ENCODE measurements at regions not wholly inside any gene's neighbourhood (a gene's known extent, or its start where the extent isn't known, plus 50 kb on each side); places are given as distances from the start of the nearest gene placed in this dataset.

DNA sequence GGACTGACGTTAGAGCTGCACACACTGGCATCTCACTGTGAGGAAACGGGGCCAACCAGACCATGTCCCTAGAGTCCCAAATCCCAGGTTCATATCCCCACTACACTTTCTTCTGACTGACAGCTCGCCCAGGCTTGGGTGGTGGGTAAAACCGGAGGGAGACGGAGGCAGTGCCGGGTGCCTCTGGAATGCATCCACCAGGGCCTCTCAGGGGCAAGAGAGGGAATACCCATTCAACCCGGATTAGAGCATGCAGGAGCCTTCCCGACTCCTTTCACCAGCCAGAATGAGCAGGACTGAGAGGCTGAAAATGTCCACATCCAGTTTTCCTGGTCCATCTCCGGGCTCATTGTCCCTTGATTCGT lies 297.2 kb downstream of the ADGRD1 start:
- H3K27ac ChIP-seq (ENCODE audit: low read depth, low read length): no peak overlapping the region
- no peaks in the 10 kb centered on the region for H3K4me1 ChIP-seq (ENCODE audit: control insufficient read depth, insufficient read depth, low read length)
- H3K9ac ChIP-seq (ENCODE audit: low read length): no peak overlapping the region
- H3K4me3 ChIP-seq (ENCODE audit: low read length): no peak overlapping the region
- no peaks in the 10 kb centered on the region for H3K36me3 ChIP-seq (ENCODE audit: control insufficient read depth, insufficient read depth, low read length)
- H3K27me3 ChIP-seq (ENCODE audit: control insufficient read depth, insufficient read depth, low read length): peaks cover 2% of the 10 kb centered on the region

DNA sequence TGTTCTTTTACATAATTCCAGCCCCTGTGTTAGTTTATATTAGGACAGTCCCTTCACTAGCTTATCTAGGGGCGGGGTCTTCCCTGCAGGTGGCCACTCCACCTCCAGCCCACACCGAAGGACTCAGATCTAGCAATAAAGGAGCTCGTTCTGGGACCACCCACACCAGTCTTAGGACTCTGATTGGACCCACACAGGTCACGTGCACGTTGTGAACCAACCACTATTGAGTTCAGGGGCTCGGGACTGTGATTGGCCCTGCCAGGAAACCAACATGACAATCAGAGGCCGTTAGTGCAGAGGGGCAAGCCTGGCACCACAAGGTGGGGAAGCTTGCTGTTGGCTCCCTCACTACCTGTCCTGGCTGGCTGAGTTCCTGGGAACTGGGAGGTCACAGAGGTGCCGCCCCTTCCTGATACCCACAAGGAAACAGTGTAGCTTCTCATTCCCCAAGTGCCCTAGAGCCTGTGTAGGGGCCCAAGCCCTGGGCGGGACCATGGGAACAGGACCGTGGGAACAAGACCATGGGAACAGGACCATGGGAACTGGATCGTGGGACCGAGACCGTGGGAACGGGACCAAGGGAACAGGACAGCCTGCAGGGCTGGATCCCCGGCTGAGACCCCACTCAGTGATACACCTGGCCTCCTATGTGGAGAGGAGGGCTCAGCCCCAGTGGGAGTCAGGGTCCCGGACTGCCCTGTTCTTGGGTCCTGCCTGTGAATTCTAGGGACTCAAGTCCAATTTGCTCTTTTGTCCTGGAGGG lies 297.8 kb downstream of the ADGRD1 start:
- Histone ChIP-seq H3K27ac (ENCODE audit: low read depth, low read length) (no peak overlapping the region), H3K9ac (ENCODE audit: low read length) (no peak overlapping the region), H3K27me3 (ENCODE audit: control insufficient read depth, insufficient read depth, low read length) (peaks cover 2% of the 10 kb centered on the region), H3K4me3 (ENCODE audit: low read length) (no peak overlapping the region), H3K36me3 (ENCODE audit: control insufficient read depth, insufficient read depth, low read length) (no peaks in the 10 kb centered on the region), H3K4me1 (ENCODE audit: control insufficient read depth, insufficient read depth, low read length) (no peaks in the 10 kb centered on the region)

- H3K4me3 ChIP-seq (ENCODE audit: low read length): no peak overlapping the region
- no peak overlapping the region for H3K9ac ChIP-seq (ENCODE audit: low read length)
- H3K36me3 ChIP-seq (ENCODE audit: control insufficient read depth, insufficient read depth, low read length): no peaks in the 10 kb centered on the region
- H3K4me1 ChIP-seq (ENCODE audit: control insufficient read depth, insufficient read depth, low read length): no peaks in the 10 kb centered on the region
- H3K27me3 ChIP-seq (ENCODE audit: control insufficient read depth, insufficient read depth, low read length): peaks cover 2% of the 10 kb centered on the region
- no peak overlapping the region for H3K27ac ChIP-seq (ENCODE audit: low read depth, low read length)
Observed at GRCh38 chr12:131253376-131254026, 299.8 kb downstream of the ADGRD1 start.

DNA sequence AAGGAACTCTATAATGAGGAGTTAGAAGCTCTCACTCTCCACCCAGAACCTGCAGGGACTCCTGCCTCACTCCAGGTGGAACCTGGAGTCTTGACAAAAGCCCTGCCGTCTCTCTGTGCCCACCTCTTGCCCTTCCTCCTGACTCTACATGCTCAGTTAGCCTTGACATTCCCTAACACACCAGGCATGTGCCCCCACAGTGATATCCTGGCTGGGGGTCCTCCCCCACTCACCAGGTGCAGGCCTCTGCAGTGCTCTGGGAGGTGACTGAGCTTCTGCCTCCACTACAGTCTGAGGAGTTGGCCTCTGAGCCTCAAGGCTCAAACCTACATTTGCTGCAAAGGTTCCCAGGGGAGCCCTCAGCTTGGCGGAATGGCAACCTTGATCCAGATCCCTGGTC lies 300.7 kb downstream of the ADGRD1 start:
- Histone ChIP-seq H3K27ac (ENCODE audit: low read depth, low read length) (no peak overlapping the region), H3K9ac (ENCODE audit: low read length) (no peak overlapping the region), H3K36me3 (ENCODE audit: control insufficient read depth, insufficient read depth, low read length) (no peaks in the 10 kb centered on the region), H3K4me1 (ENCODE audit: control insufficient read depth, insufficient read depth, low read length) (no peaks in the 10 kb centered on the region), H3K27me3 (ENCODE audit: control insufficient read depth, insufficient read depth, low read length) (peaks cover 2% of the 10 kb centered on the region), H3K4me3 (ENCODE audit: low read length) (no peak overlapping the region)

- Histone ChIP-seq H3K9ac (ENCODE audit: low read length) (no peak overlapping the region), H3K27ac (ENCODE audit: low read depth, low read length) (no peak overlapping the region), H3K4me3 (ENCODE audit: low read length) (no peak overlapping the region), H3K27me3 (ENCODE audit: control insufficient read depth, insufficient read depth, low read length) (peaks cover 2% of the 10 kb centered on the region), H3K36me3 (ENCODE audit: control insufficient read depth, insufficient read depth, low read length) (no peaks in the 10 kb centered on the region), H3K4me1 (ENCODE audit: control insufficient read depth, insufficient read depth, low read length) (no peaks in the 10 kb centered on the region)
Observed at GRCh38 chr12:131258398-131258797, 304.7 kb downstream of the ADGRD1 start.

GRCh38 chr12:131260251-131260905 lies 306.7 kb downstream of the ADGRD1 start:
- Histone ChIP-seq H3K4me1 (ENCODE audit: control insufficient read depth, insufficient read depth, low read length) (no peaks in the 10 kb centered on the region), H3K27me3 (ENCODE audit: control insufficient read depth, insufficient read depth, low read length) (peaks cover 2% of the 10 kb centered on the region), H3K4me3 (ENCODE audit: low read length) (no peak overlapping the region), H3K27ac (ENCODE audit: low read depth, low read length) (no peak overlapping the region), H3K9ac (ENCODE audit: low read length) (no peak overlapping the region), H3K36me3 (ENCODE audit: control insufficient read depth, insufficient read depth, low read length) (no peaks in the 10 kb centered on the region)

DNA sequence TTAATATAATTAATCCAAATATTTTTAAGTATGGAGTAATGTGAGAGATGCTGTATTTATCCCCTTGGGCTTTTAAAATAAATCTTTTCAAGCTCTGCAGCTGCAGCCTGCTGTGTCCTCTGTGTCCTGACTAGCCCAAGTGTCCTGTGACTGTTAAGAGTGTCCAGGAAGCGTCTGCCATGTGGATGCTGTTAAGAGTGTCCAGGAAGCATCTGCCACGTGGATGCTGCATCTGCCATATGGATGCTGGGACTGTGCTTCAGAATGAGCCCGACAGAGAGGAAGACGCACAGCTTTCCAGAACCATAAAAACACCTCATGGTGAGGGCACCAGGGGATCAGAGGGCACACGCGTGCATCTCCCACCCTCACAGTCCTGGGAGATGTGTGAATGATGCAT lies 307.2 kb downstream of the ADGRD1 start:
- no peaks in the 10 kb centered on the region for H3K36me3 ChIP-seq (ENCODE audit: control insufficient read depth, insufficient read depth, low read length)
- H3K27ac ChIP-seq (ENCODE audit: low read depth, low read length): no peak overlapping the region
- no peak overlapping the region for H3K4me3 ChIP-seq (ENCODE audit: low read length)
- H3K4me1 ChIP-seq (ENCODE audit: control insufficient read depth, insufficient read depth, low read length): no peaks in the 10 kb centered on the region
- H3K27me3 ChIP-seq (ENCODE audit: control insufficient read depth, insufficient read depth, low read length): no peaks in the 10 kb centered on the region
- H3K9ac ChIP-seq (ENCODE audit: low read length): no peak overlapping the region

- Histone ChIP-seq H3K27ac (ENCODE audit: low read depth, low read length) (no peak overlapping the region), H3K4me1 (ENCODE audit: control insufficient read depth, insufficient read depth, low read length) (no peaks in the 10 kb centered on the region)
Observed at GRCh38 chr12:131261906-131262305, 308.2 kb downstream of the ADGRD1 start.

DNA sequence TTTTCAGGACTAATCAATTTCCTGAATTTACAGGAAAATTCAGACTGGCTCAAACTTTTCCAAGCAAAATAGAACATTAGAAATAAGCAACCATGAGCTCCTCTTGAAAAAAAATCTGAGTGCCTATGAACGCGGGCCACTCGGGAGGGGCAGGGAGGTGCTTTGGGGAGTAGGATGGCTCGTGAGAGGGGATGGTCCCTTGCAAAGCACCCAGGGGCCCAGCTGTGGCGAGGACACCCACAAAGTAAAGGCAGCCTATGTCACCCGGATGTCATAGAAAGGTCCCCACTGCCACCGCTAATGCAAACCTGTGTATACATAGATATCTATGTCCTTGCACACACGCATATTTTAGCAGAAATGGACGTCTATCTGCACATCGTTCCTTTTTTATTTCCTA lies 309.9 kb downstream of the ADGRD1 start:
- Histone ChIP-seq H3K27ac (ENCODE audit: low read depth, low read length) (no peak overlapping the region), H3K9ac (ENCODE audit: low read length) (no peak overlapping the region), H3K36me3 (ENCODE audit: control insufficient read depth, insufficient read depth, low read length) (no peaks in the 10 kb centered on the region), H3K4me3 (ENCODE audit: low read length) (no peak overlapping the region), H3K27me3 (ENCODE audit: control insufficient read depth, insufficient read depth, low read length) (no peaks in the 10 kb centered on the region), H3K4me1 (ENCODE audit: control insufficient read depth, insufficient read depth, low read length) (peaks cover 3% of the 10 kb centered on the region)

More at GRCh38 chr12:131261906-131262305, 308.2 kb downstream of the ADGRD1 start:
- H3K27me3 ChIP-seq (ENCODE audit: control insufficient read depth, insufficient read depth, low read length): no peaks in the 10 kb centered on the region
- H3K9ac ChIP-seq (ENCODE audit: low read length): no peak overlapping the region
- no peaks in the 10 kb centered on the region for H3K36me3 ChIP-seq (ENCODE audit: control insufficient read depth, insufficient read depth, low read length)
- no peak overlapping the region for H3K4me3 ChIP-seq (ENCODE audit: low read length)

DNA sequence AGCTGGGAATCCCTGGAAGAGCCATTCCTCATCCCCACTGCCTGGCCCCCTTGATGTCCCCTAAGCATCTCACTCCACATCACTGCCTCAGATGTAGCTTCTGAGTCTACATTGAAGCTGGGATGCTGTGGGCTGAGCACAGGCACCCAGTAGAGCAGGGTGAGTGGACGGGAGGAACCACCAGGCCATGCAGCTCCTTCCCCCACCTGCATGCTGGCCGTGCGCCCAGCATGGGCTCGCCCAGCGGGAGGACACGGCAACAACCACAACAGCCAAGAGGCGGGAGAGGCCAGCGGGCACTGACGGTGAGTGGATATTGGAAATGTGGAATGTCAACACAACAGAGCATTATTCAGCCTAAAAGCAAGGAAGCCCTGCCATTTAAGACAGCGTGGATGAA lies 310.9 kb downstream of the ADGRD1 start:
- Histone ChIP-seq H3K36me3 (ENCODE audit: control insufficient read depth, insufficient read depth, low read length) (no peaks in the 10 kb centered on the region), H3K27ac (ENCODE audit: low read depth, low read length) (no peak overlapping the region), H3K4me1 (ENCODE audit: control insufficient read depth, insufficient read depth, low read length) (peaks cover 3% of the 10 kb centered on the region), H3K4me3 (ENCODE audit: low read length) (no peak overlapping the region), H3K9ac (ENCODE audit: low read length) (no peak overlapping the region), H3K27me3 (ENCODE audit: control insufficient read depth, insufficient read depth, low read length) (no peaks in the 10 kb centered on the region)

DNA sequence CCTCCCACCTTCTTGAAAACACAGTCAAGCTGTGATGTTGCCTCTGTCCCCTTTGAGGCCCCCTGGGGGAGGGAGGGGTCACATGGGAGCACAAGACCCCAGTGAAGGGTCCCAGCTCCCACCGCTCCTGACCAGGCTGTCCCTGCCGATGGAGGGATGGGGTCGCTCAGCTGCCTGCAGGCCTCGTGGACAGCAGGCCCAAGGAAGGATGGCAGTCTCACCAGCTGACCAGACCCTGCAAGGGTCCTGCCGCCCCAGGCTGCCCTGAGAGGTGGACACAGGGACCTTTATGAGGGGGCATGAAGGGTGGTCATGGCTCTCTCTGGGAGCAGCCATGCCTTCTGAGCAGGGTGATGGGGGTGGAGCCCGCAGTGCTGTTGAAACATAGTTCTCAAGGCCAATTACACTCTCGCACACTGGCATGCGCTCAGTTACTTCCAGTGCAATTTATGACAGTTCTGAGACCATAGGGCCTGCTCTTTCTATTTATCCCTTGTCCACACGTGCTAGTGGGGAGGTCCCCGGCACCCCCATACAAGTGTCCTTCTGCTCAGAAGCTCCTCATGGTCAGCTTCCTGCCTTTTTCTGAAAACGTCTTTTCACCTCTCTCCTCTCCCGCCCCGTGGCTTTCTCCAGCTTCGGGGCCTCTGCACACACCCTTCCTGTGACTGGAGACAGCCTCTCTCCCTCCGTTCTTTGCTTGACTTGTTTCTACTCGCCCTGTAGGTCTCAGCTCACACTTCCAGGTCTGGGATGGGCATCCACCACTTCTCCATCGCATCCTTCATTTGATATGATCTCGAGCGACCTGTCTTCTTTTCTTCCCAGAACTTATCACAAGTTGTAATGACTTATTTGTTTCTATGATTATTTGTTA lies 313.1 kb downstream of the ADGRD1 start:
- no peak overlapping the region for H3K4me3 ChIP-seq (ENCODE audit: low read length)
- no peak overlapping the region for H3K9ac ChIP-seq (ENCODE audit: low read length)
- no peaks in the 10 kb centered on the region for H3K27me3 ChIP-seq (ENCODE audit: control insufficient read depth, insufficient read depth, low read length)
- peaks cover 3% of the 10 kb centered on the region for H3K4me1 ChIP-seq (ENCODE audit: control insufficient read depth, insufficient read depth, low read length)
- H3K36me3 ChIP-seq (ENCODE audit: control insufficient read depth, insufficient read depth, low read length): no peaks in the 10 kb centered on the region
- H3K27ac ChIP-seq (ENCODE audit: low read depth, low read length): no peak overlapping the region

DNA sequence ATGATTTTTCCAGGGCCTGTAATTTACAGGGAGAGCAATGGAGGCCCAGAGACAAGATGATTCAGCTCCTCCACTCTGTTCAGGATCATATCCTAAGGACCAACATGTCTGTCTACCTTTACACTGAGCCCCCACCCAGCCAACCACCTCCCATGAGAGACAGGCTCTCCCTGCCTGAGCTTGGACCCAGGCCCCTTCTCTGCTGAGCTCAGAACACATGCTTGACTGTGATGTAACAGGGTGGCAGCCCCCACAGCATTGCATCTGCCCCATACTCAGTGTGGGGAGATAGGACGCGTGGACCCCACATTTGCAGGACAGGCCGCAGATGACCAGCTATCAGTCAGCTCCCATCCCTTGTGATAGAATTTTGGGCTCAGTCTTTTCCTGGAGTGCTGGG lies 313.9 kb downstream of the ADGRD1 start:
- Histone ChIP-seq H3K36me3 (ENCODE audit: control insufficient read depth, insufficient read depth, low read length) (no peaks in the 10 kb centered on the region), H3K27me3 (ENCODE audit: control insufficient read depth, insufficient read depth, low read length) (no peaks in the 10 kb centered on the region), H3K4me3 (ENCODE audit: low read length) (no peak overlapping the region), H3K4me1 (ENCODE audit: control insufficient read depth, insufficient read depth, low read length) (peaks cover 3% of the 10 kb centered on the region), H3K9ac (ENCODE audit: low read length) (no peak overlapping the region), H3K27ac (ENCODE audit: low read depth, low read length) (peak overlapping the region; percentile 65)

All from rectal smooth muscle tissue (tissue), 1 donor.